ENCODE measurements at regions not wholly inside any gene's neighbourhood (a gene's known extent, or its start where the extent isn't known, plus 50 kb on each side); places are given as distances from the start of the nearest gene placed in this dataset.
"Not testable (repeated sequence)": the region's sequence is repeated elsewhere in the genome, so short reads cannot be mapped to it uniquely, and the experiment has no call there.

- no peak for DNase-seq (ENCODE audit: low spot score)
Observed at GRCh38 chr6:8918196-8918595, 482.9 kb upstream of the SLC35B3 start.

GRCh38 chr6:8914700-8915099, 479.4 kb upstream of the SLC35B3 start:
- no peak for DNase-seq (ENCODE audit: low spot score)

- DNase-seq (ENCODE audit: low spot score) = no peak
Observed at GRCh38 chr6:8908638-8909037, 473.3 kb upstream of the SLC35B3 start.

GRCh38 chr6:8906699-8907098, 471.4 kb upstream of the SLC35B3 start:
- DNase-seq (ENCODE audit: low spot score) = no peak

GRCh38 chr6:8905757-8906156, 470.4 kb upstream of the SLC35B3 start:
- DNase-seq (ENCODE audit: low spot score) = no peak

GRCh38 chr6:8904754-8905153, 469.4 kb upstream of the SLC35B3 start:
- no peak for DNase-seq (ENCODE audit: low spot score)

GRCh38 chr6:8900056-8900455, 464.7 kb upstream of the SLC35B3 start:
- DNase-seq (ENCODE audit: low spot score) = no peak

- no peak for DNase-seq (ENCODE audit: low spot score)
Observed at GRCh38 chr6:8889514-8889913, 454.2 kb upstream of the SLC35B3 start.

GRCh38 chr6:8888468-8888867, 453.1 kb upstream of the SLC35B3 start:
- no peak for DNase-seq (ENCODE audit: low spot score)

GRCh38 chr6:8881663-8882062, 446.3 kb upstream of the SLC35B3 start:
- no peak for DNase-seq (ENCODE audit: low spot score)

GRCh38 chr6:8879334-8879733, 444.0 kb upstream of the SLC35B3 start:
- DNase-seq (ENCODE audit: low spot score) = no peak

GRCh38 chr6:8875986-8876385, 440.6 kb upstream of the SLC35B3 start:
- DNase-seq (ENCODE audit: low spot score) = no peak

GRCh38 chr6:8872589-8872988, 437.2 kb upstream of the SLC35B3 start:
- no peak for DNase-seq (ENCODE audit: low spot score)

GRCh38 chr6:8865451-8865850, 430.1 kb upstream of the SLC35B3 start:
- no peak for DNase-seq (ENCODE audit: low spot score)

GRCh38 chr6:8860671-8861070, 425.3 kb upstream of the SLC35B3 start:
- no peak for DNase-seq (ENCODE audit: low spot score)

- no peak for DNase-seq (ENCODE audit: low spot score)
Observed at GRCh38 chr6:8859501-8859900, 424.2 kb upstream of the SLC35B3 start.

GRCh38 chr6:8858854-8859331, 423.5 kb upstream of the SLC35B3 start:
- no peak for DNase-seq (ENCODE audit: low spot score)

GRCh38 chr6:8857160-8857559, 421.8 kb upstream of the SLC35B3 start:
- no peak for DNase-seq (ENCODE audit: low spot score)

GRCh38 chr6:8855411-8855810, 420.1 kb upstream of the SLC35B3 start:
- DNase-seq (ENCODE audit: low spot score) = no peak

- DNase-seq (ENCODE audit: low spot score) = no peak
Observed at GRCh38 chr6:8852332-8852731, 417.0 kb upstream of the SLC35B3 start.

- DNase-seq (ENCODE audit: low spot score) = not testable (repeated sequence)
Observed at GRCh38 chr6:8846680-8847079, 411.3 kb upstream of the SLC35B3 start.

GRCh38 chr6:8845690-8846089, 410.3 kb upstream of the SLC35B3 start:
- DNase-seq (ENCODE audit: low spot score) = no peak

- no peak for DNase-seq (ENCODE audit: low spot score)
Observed at GRCh38 chr6:8844968-8845367, 409.6 kb upstream of the SLC35B3 start.

GRCh38 chr6:8839626-8840025, 404.3 kb upstream of the SLC35B3 start:
- DNase-seq (ENCODE audit: low spot score) = no peak

- DNase-seq (ENCODE audit: low spot score) = no peak
Observed at GRCh38 chr6:8837343-8837742, 402.0 kb upstream of the SLC35B3 start.
